C4-2B (cell line): ENCODE measurements at regions not wholly inside any gene's neighbourhood (a gene's known extent, or its start where the extent isn't known, plus 50 kb on each side); places are given as distances from the start of the nearest gene placed in this dataset.
"Not testable (repeated sequence)": the region's sequence is repeated elsewhere in the genome, so short reads cannot be mapped to it uniquely, and the experiment has no call there.

ENCODE experiments used
- CTCF ChIP-seq: fragments of 450-650 bp; conservative IDR thresholded peaks from 2 replicates; pipeline ENCODE4 v1.5.1; 2017; ENCODE audit warnings: mild to moderate bottlenecking
- ZFX ChIP-seq: fragments of 450-650 bp; IDR thresholded peaks from 2 replicates; pipeline ENCODE4 v1.6.1; 2017

- TF ChIP-seq CTCF, ZFX: not testable (repeated sequence)
These were observed 92.1 kb upstream of the ADORA2B start for GRCh38 chr17:15852863-15853262.
